DOHH2 (cell line): ENCODE measurements at regions not wholly inside any gene's neighbourhood (a gene's known extent, or its start where the extent isn't known, plus 50 kb on each side); places are given as distances from the start of the nearest gene placed in this dataset.

Experiments
- H3F3A ChIP-seq: fragments of 200-600 bp; sonication (generic), shearing (Covaris generic); 2 replicates; pipeline ENCODE4 v1.6.0; 2016; ENCODE audit warnings: antibody characterized with exemption, mild to moderate bottlenecking; ENCODE audit not compliant: control insufficient read depth, insufficient read depth
- H3K27ac ChIP-seq: fragments of 200-600 bp; sonication (generic); 2 replicates; pipeline ENCODE4 v1.5.1; 2014; ENCODE audit warnings: low read depth, mild to moderate bottlenecking, low read length, moderate library complexity
- H3K27me3 ChIP-seq: fragments of 200-600 bp; sonication (generic); 2 replicates; pipeline ENCODE4 v1.6.1; 2014; ENCODE audit warnings: mild to moderate bottlenecking, low read length, mixed read lengths; ENCODE audit not compliant: control insufficient read depth
- H3K36me3 ChIP-seq: fragments of 200-600 bp; sonication (generic); 2 replicates; pipeline ENCODE4 v1.6.1; 2014; ENCODE audit warnings: mild to moderate bottlenecking, low read length, moderate library complexity, mixed read lengths; ENCODE audit not compliant: control insufficient read depth
- H3K4me1 ChIP-seq: fragments of 200-600 bp; sonication (generic); 2 replicates; pipeline ENCODE4 v1.6.1; 2014; ENCODE audit warnings: mild to moderate bottlenecking, low read length, mixed read lengths; ENCODE audit not compliant: control insufficient read depth
- H3K4me2 ChIP-seq: fragments of 200-600 bp; sonication (generic); 2 replicates; pipeline ENCODE4 v1.6.0; 2014; ENCODE audit warnings: mild to moderate bottlenecking, low read length, moderate library complexity
- H3K4me3 ChIP-seq: fragments of 200-600 bp; sonication (generic); 2 replicates; pipeline ENCODE4 v1.5.1; 2014; ENCODE audit warnings: mild to moderate bottlenecking, low read length, mixed read lengths
- H3K79me2 ChIP-seq: fragments of 200-600 bp; sonication (generic); 2 replicates; pipeline ENCODE4 v1.6.1; 2014; ENCODE audit warnings: mild to moderate bottlenecking, low read length, mixed read lengths; ENCODE audit not compliant: control insufficient read depth
- H3K9me2 ChIP-seq: fragments of 200-600 bp; sonication (generic); replicated peaks from 2 replicates; pipeline ENCODE4 v1.6.1; 2014; ENCODE audit warnings: mild to moderate bottlenecking, low read length, mixed read lengths; ENCODE audit not compliant: control insufficient read depth
- H3K9me3 ChIP-seq: fragments of 200-600 bp; sonication (generic); 2 replicates; pipeline ENCODE4 v1.6.1; 2014; ENCODE audit warnings: antibody characterized with exemption, low read length, mixed read lengths; ENCODE audit not compliant: control insufficient read depth, insufficient read depth
- H4K20me1 ChIP-seq: fragments of 200-600 bp; sonication (generic); 2 replicates; pipeline ENCODE4 v1.6.0; 2014; ENCODE audit warnings: low read depth, mild to moderate bottlenecking, antibody characterized with exemption, low read length, moderate library complexity; ENCODE audit not compliant: control insufficient read depth, insufficient read depth
- CTCF ChIP-seq: fragments of 200-600 bp; sonication (generic); IDR thresholded peaks from one replicate; pipeline ENCODE4 v1.5.1; 2014; ENCODE audit warnings: antibody characterized with exemption, mild to moderate bottlenecking, low read depth, low read length; ENCODE audit not compliant: poor library complexity, severe bottlenecking
- EZH2phosphoT487 ChIP-seq: fragments of 200-600 bp; sonication (generic); IDR thresholded peaks from 2 replicates; pipeline ENCODE4 v1.6.1; 2017; ENCODE audit warnings: borderline replicate concordance, mild to moderate bottlenecking, antibody characterized with exemption, low read length, moderate library complexity, mixed read lengths

GRCh38 chr2:185894223-185894622, 155.6 kb downstream of the FSIP2 start:
- no peaks in the 10 kb centered on the region for H3K79me2 ChIP-seq
- no peaks in the 10 kb centered on the region for H3K27me3 ChIP-seq
- no peak overlapping the region for H3K4me3 ChIP-seq
- no peaks in the 10 kb centered on the region for H3K36me3 ChIP-seq
- no peaks in the 10 kb centered on the region for H3K9me2 ChIP-seq
- no peaks in the 10 kb centered on the region for H3F3A ChIP-seq
- no peaks in the 10 kb centered on the region for H3K9me3 ChIP-seq
- H4K20me1 ChIP-seq: no peaks in the 10 kb centered on the region
- no peak overlapping the region for H3K27ac ChIP-seq
- no peak overlapping the region for H3K4me2 ChIP-seq
- no peak for TF ChIP-seq EZH2phosphoT487
- TF ChIP-seq CTCF: no peak
- no peaks in the 10 kb centered on the region for H3K4me1 ChIP-seq

- Histone ChIP-seq H3F3A (no peaks in the 10 kb centered on the region), H3K27ac (no peak overlapping the region), H3K27me3 (no peaks in the 10 kb centered on the region), H3K79me2 (no peaks in the 10 kb centered on the region), H3K4me2 (no peak overlapping the region), H4K20me1 (no peaks in the 10 kb centered on the region), H3K4me1 (no peaks in the 10 kb centered on the region), H3K9me3 (no peaks in the 10 kb centered on the region), H3K36me3 (no peaks in the 10 kb centered on the region), H3K9me2 (no peaks in the 10 kb centered on the region), H3K4me3 (no peak overlapping the region)
- TF ChIP-seq EZH2phosphoT487 (no peak), CTCF (no peak)
Measured at GRCh38 chr2:185895828-185896693, 157.5 kb downstream of the FSIP2 start.

GRCh38 chr2:185899366-185899765, 160.8 kb downstream of the FSIP2 start:
- Histone ChIP-seq H3K36me3 (no peaks in the 10 kb centered on the region), H3K27me3 (no peaks in the 10 kb centered on the region), H3K27ac (no peak overlapping the region), H3K4me3 (no peak overlapping the region), H3K9me2 (no peaks in the 10 kb centered on the region), H3K4me2 (no peak overlapping the region), H3K9me3 (no peaks in the 10 kb centered on the region), H3K79me2 (no peaks in the 10 kb centered on the region), H3F3A (no peaks in the 10 kb centered on the region), H3K4me1 (no peaks in the 10 kb centered on the region), H4K20me1 (no peaks in the 10 kb centered on the region)
- TF ChIP-seq EZH2phosphoT487: no peak
- TF ChIP-seq CTCF: no peak
